Testis (tissue), 2 donors: ENCODE measurements at regions not wholly inside any gene's neighbourhood (a gene's known extent, or its start where the extent isn't known, plus 50 kb on each side); places are given as distances from the start of the nearest gene placed in this dataset.

ENCODE experiments used
- CTCF ChIP-seq, 3 experiments: fragments of 450-650 bp in 2 of 3; fragments of 200-600 bp in 1 of 3; sonication (generic) in 1 of 3; IDR thresholded peaks; one replicate each; pipeline ENCODE4 v1.5.1; 2016 to 2019; ENCODE audit warnings: antibody characterized with exemption in 3 of 3, mild to moderate bottlenecking in 2 of 3, moderate library complexity in 1 of 3
- POLR2A ChIP-seq: fragments of 450-650 bp; IDR thresholded peaks from one replicate; pipeline ENCODE4 v1.6.1; 2017; ENCODE audit warnings: antibody characterized with exemption, mild to moderate bottlenecking, moderate library complexity

GRCh38 chr3:43844757-43845156 lies 154.0 kb downstream of the ABHD5 start:
- TF ChIP-seq POLR2A: no peak
- no peak for TF ChIP-seq CTCF (IDR thresholded peaks at IDR 0.05)
